Right lobe of liver (tissue), 6 donors: ENCODE measurements at regions not wholly inside any gene's neighbourhood (a gene's known extent, or its start where the extent isn't known, plus 50 kb on each side); places are given as distances from the start of the nearest gene placed in this dataset.

ENCODE experiments used
- ATAC-seq, 4 donors: fragments of 200-7000 bp; cut with Tn5 transposase; one replicate each; pipeline ENCODE4 v1.9.1; 2020; ENCODE audit warnings: mild to moderate bottlenecking in 4 of 4, moderate library complexity in 4 of 4
- DNase-seq, 3 donors: peaks; one replicate each; pipeline ENCODE4 v3.0.0-alpha.2; 2020
- H3K27ac ChIP-seq, 3 donors: fragments of 200-600 bp; one replicate each; pipeline ENCODE4 v1.8.0; 2022
- H3K27me3 ChIP-seq, 2 donors: fragments of 200-600 bp; one replicate each; pipeline ENCODE4 v1.8.0; 2022
- H3K36me3 ChIP-seq, 4 donors: fragments of 200-600 bp; sonication (generic) in 1 of 4; one replicate each; pipeline versions ENCODE4 v1.5.1 to v1.8.0; 2017 to 2022; ENCODE audit warnings: control low read depth in 1 of 4
- H3K4me1 ChIP-seq, 4 donors: fragments of 200-600 bp; sonication (generic) in 1 of 4; one replicate each; pipeline versions ENCODE4 v1.5.1 to v1.8.0; 2017 to 2022; ENCODE audit warnings: control low read depth in 1 of 4
- H3K4me3 ChIP-seq, 3 donors: fragments of 200-600 bp; one replicate each; pipeline ENCODE4 v1.8.0; 2022
- H3K9me3 ChIP-seq, 4 donors: fragments of 200-600 bp; sonication (generic) in 1 of 4; one replicate each; pipeline versions ENCODE4 v1.5.1 to v1.8.0; 2017 to 2022; ENCODE audit warnings: control low read depth in 1 of 4
- POLR2A ChIP-seq: fragments of 450-650 bp; IDR thresholded peaks from one replicate; pipeline ENCODE4 v1.6.1; 2017; ENCODE audit warnings: antibody characterized with exemption, mild to moderate bottlenecking
- WGBS: methylation state at CpG from one replicate; pipeline ENCODE4 v1.1.6; 2018; ENCODE audit warnings: low coverage, low lambda C conversion rate; ENCODE audit not compliant: insufficient coverage; ENCODE audit errors: missing lambda C conversion rate; 5-methylcytosine and 5-hydroxymethylcytosine counted together
- intact Hi-C, 2 donors: fragments of 100-400 bp; cut with DNase I; formaldehyde crosslinking; loops; one replicate each; pipeline versions ENCODE4 v1.11.2 to v1.14.1; 2022
- TF ChIP-seq, protein P1 (sequence below), 4 donors: fragments of 200-600 bp in 3 of 4; fragments of 450-650 bp in 1 of 4; IDR thresholded peaks; one replicate each; pipeline versions ENCODE4 v1.5.1 to v1.8.0; 2016 to 2022; ENCODE audit warnings: antibody characterized with exemption in 4 of 4, mild to moderate bottlenecking in 2 of 4
- donor health status: DM: no; HTN: yes; CAD: no.
- donor health status: DM: no; HTN: no; CAD: no.
- donor health status: DM: no; HTN: no; CAD: no.
- donor health status: DM: no; HTN: yes; CAD: no.
- donor health status: DM: no; HTN: yes; CAD: no.

- ATAC-seq (no peak), DNase-seq (no peak)
- no peaks in the 10 kb centered on the region for H3K4me1 ChIP-seq
- TF ChIP-seq, protein P1, sequence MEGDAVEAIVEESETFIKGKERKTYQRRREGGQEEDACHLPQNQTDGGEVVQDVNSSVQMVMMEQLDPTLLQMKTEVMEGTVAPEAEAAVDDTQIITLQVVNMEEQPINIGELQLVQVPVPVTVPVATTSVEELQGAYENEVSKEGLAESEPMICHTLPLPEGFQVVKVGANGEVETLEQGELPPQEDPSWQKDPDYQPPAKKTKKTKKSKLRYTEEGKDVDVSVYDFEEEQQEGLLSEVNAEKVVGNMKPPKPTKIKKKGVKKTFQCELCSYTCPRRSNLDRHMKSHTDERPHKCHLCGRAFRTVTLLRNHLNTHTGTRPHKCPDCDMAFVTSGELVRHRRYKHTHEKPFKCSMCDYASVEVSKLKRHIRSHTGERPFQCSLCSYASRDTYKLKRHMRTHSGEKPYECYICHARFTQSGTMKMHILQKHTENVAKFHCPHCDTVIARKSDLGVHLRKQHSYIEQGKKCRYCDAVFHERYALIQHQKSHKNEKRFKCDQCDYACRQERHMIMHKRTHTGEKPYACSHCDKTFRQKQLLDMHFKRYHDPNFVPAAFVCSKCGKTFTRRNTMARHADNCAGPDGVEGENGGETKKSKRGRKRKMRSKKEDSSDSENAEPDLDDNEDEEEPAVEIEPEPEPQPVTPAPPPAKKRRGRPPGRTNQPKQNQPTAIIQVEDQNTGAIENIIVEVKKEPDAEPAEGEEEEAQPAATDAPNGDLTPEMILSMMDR (IDR thresholded peaks at IDR 0.05) = no peak
- no peak for TF ChIP-seq POLR2A
- H3K9me3 ChIP-seq = no peaks in the 10 kb centered on the region
- WGBS = 61% methylated on average over 1 of the region's 1 CpG
- no peaks in the 10 kb centered on the region for H3K27me3 ChIP-seq
- intact Hi-C loops = no loop called here
- no peaks in the 10 kb centered on the region for H3K36me3 ChIP-seq
- no peak overlapping the region for H3K27ac ChIP-seq
- H3K4me3 ChIP-seq = no peak overlapping the region
Observed at GRCh38 chr4:65954416-65954815, 284.1 kb upstream of the EPHA5 start.

DNA sequence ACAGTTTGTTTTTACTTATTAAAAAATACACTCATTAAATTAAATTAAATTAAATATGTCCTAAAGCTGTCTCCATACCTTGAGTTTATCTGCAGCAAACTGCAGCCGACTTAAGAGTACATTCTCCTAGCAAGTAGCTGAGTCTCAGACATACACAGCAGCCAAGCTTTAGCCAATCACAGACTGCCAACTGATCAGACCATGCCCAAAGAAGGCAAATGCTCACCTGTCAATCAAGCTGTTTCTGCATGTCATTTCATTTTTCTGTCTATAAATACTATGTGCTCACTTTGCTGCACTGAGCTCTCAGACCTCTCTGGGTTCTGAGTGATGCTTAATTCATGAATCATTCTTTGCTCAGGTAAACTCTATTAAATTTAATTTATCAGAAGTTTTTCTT lies 280.9 kb upstream of the EPHA5 start:
- no peak for DNase-seq
- TF ChIP-seq, protein P1 (IDR thresholded peaks at IDR 0.05) = no peak
- TF ChIP-seq POLR2A = no peak
- no peak for ATAC-seq
- H3K4me3 ChIP-seq = no peak overlapping the region
- no peak overlapping the region for H3K27ac ChIP-seq
- no peaks in the 10 kb centered on the region for H3K9me3 ChIP-seq
- H3K36me3 ChIP-seq = no peaks in the 10 kb centered on the region
- intact Hi-C loops = no loop called here
- H3K27me3 ChIP-seq = no peaks in the 10 kb centered on the region
- no peaks in the 10 kb centered on the region for H3K4me1 ChIP-seq
- 31% methylated on average over 1 of the region's 1 CpG for WGBS

DNA sequence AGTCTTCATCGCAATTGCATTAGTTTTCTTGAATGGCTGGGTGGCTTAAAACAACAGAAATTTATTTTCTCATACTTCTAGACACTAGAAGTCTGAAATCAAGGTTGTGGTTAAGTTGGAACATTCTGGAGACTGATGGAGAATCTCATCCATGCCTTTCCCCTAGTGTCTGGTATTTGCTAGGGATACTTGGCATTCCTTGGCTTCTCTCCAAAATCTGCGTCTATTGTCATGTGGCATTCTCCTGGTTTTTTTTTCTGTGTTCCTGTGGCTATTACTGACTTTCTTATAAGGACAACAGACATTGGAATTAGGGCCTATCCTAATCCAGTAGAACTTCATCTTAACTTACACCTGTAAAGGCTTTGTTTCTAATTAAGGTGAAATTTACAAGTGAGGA lies 272.8 kb upstream of the EPHA5 start:
- ATAC-seq = no peak
- TF ChIP-seq, protein P1 (IDR thresholded peaks at IDR 0.05) = no peak
- no peak for TF ChIP-seq POLR2A
- no peak for DNase-seq
- Histone ChIP-seq H3K36me3 (no peaks in the 10 kb centered on the region), H3K4me3 (no peak overlapping the region), H3K27ac (no peak overlapping the region), H3K9me3 (no peaks in the 10 kb centered on the region), H3K4me1 (no peaks in the 10 kb centered on the region), H3K27me3 (no peaks in the 10 kb centered on the region)
- WGBS = 44% methylated on average over 2 of the region's 2 CpGs
- intact Hi-C loops = no loop called here

DNA sequence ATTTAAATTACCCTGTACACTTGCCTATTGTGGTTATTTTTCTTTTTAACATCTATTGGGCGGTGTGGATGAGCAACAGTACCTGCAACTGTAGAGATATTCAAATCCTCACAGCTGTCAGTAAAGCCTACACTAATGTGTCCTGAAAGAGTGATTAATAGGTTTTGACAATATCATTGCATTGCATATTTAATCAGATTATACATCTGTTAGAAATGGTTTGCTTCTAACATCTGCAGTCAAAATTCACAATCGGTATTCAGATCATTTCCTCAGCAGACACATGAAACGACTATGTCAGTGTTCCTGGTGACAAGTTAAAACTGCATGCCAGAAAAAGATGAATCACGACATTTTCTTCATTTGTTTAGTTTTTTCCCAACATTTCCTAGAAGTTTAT lies 254.6 kb upstream of the EPHA5 start:
- no peak for TF ChIP-seq POLR2A
- TF ChIP-seq, protein P1 (IDR thresholded peaks at IDR 0.05) = no peak
- Histone ChIP-seq H3K36me3 (no peaks in the 10 kb centered on the region), H3K9me3 (no peaks in the 10 kb centered on the region), H3K4me3 (no peak overlapping the region), H3K27me3 (no peaks in the 10 kb centered on the region), H3K27ac (no peak overlapping the region), H3K4me1 (no peaks in the 10 kb centered on the region)
- ATAC-seq = no peak
- no peak for DNase-seq
- intact Hi-C loops = no loop called here
- WGBS = 36% methylated on average over 4 of the region's 4 CpGs

GRCh38 chr4:65923616-65924015 lies 253.3 kb upstream of the EPHA5 start:
- Histone ChIP-seq H3K27ac (no peak overlapping the region), H3K36me3 (no peaks in the 10 kb centered on the region), H3K4me1 (no peaks in the 10 kb centered on the region), H3K9me3 (no peaks in the 10 kb centered on the region), H3K4me3 (no peak overlapping the region), H3K27me3 (no peaks in the 10 kb centered on the region)
- TF ChIP-seq, protein P1 (IDR thresholded peaks at IDR 0.05) = no peak
- no peak for TF ChIP-seq POLR2A
- intact Hi-C loops = no loop called here
- 11% methylated on average over 1 of the region's 1 CpG for WGBS
- ATAC-seq = no peak
- DNase-seq = no peak
